Nucleus accumbens (tissue), 56 donors: ENCODE measurements at regions not wholly inside any gene's neighbourhood (a gene's known extent, or its start where the extent isn't known, plus 50 kb on each side); places are given as distances from the start of the nearest gene placed in this dataset.
A peak's percentile ranks its signal among the peaks of the same experiment; 100 is the strongest.

Experiments
- DNase-seq, 56 donors: peaks; one replicate each; lab custom pipeline; 2025; lab: John Stamatoyannopoulos, UW

GRCh38 chr14:104378698-104379113 is 200.9 kb upstream of the C14orf180 start:
- DNase-seq: peak in 1 of 56 donors; percentile 10

- DNase-seq: no peak
These were observed 197.0 kb upstream of the C14orf180 start for GRCh38 chr14:104382361-104383087.

GRCh38 chr14:104383088-104383995 is 196.2 kb upstream of the C14orf180 start:
- DNase-seq: no peak

GRCh38 chr14:104383996-104384775 is 195.4 kb upstream of the C14orf180 start:
- DNase-seq: no peak

- DNase-seq: no peak
These were observed 194.8 kb upstream of the C14orf180 start for GRCh38 chr14:104384776-104385071.

- no peak for DNase-seq
These were observed 194.5 kb upstream of the C14orf180 start for GRCh38 chr14:104385111-104385510.

- DNase-seq: no peak
These were observed 193.9 kb upstream of the C14orf180 start for GRCh38 chr14:104385531-104386101.

GRCh38 chr14:104386151-104386841 is 193.3 kb upstream of the C14orf180 start:
- DNase-seq: no peak

GRCh38 chr14:104387022-104388010 is 192.2 kb upstream of the C14orf180 start:
- no peak for DNase-seq

GRCh38 chr14:104388011-104388521 is 191.5 kb upstream of the C14orf180 start:
- DNase-seq: no peak

GRCh38 chr14:104388541-104389325 is 190.8 kb upstream of the C14orf180 start:
- no peak for DNase-seq

- DNase-seq: no peak
These were observed 190.0 kb upstream of the C14orf180 start for GRCh38 chr14:104389326-104390220.

- no peak for DNase-seq
These were observed 189.2 kb upstream of the C14orf180 start for GRCh38 chr14:104390221-104390931.

GRCh38 chr14:104390941-104391901 is 188.3 kb upstream of the C14orf180 start:
- DNase-seq: no peak

GRCh38 chr14:104392001-104392395 is 187.6 kb upstream of the C14orf180 start:
- no peak for DNase-seq
